WERI-Rb-1 (cell line): ENCODE measurements at regions not wholly inside any gene's neighbourhood (a gene's known extent, or its start where the extent isn't known, plus 50 kb on each side); places are given as distances from the start of the nearest gene placed in this dataset.

Experiments used
- DNase-seq: peaks from one replicate; pipeline ENCODE4 v3.0.0-alpha.2; 2020
- H3K27ac ChIP-seq: fragments of 250-450 bp; sonication (Bioruptor Pico); 2 replicates; pipeline ENCODE4 v1.5.1; 2020; ENCODE audit warnings: mild to moderate bottlenecking, moderate library complexity
- H3K27me3 ChIP-seq: fragments of 250-450 bp; sonication (Bioruptor Pico); 2 replicates; pipeline ENCODE4 v1.5.1; 2021; ENCODE audit warnings: mild to moderate bottlenecking, low read depth, moderate library complexity; ENCODE audit not compliant: insufficient read depth, severe bottlenecking
- H3K36me3 ChIP-seq: fragments of 250-450 bp; sonication (Bioruptor Pico); 2 replicates; pipeline ENCODE4 v1.5.1; 2020; ENCODE audit warnings: mild to moderate bottlenecking, moderate library complexity
- H3K4me3 ChIP-seq: 2 replicates; pipeline ENCODE4 v1.5.1; 2011; ENCODE audit warnings: low read depth, mild to moderate bottlenecking, control low read depth, low read length
- H3K9me3 ChIP-seq: fragments of 250-450 bp; sonication (Bioruptor Pico); 2 replicates; pipeline ENCODE4 v1.5.1; 2021; ENCODE audit warnings: mild to moderate bottlenecking, moderate library complexity; ENCODE audit not compliant: severe bottlenecking
- TF ChIP-seq, protein P1 (sequence below): IDR thresholded peaks from 2 replicates; pipeline ENCODE4 v1.5.1; 2011; ENCODE audit warnings: low read depth, mild to moderate bottlenecking, control low read depth, inconsistent platforms, low read length

DNA sequence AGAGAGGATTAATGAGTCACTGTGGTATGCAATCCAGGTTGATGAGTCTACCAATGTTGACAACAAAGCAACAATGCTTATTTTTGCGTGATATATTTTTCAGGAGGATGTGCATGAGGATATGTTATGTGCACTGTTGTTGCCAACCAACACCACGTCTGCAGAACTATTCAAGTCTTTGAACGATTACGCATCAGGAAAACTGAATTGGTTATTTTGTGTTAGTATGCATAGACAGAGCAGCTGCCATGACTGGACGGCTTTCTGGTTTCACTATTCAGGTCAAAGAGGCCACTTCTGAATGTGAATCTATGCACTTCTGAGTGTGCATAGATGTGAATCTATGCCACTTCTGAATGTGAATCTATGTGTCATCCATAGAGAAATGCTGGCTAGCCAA lies 134.0 kb upstream of the GRIK2 start:
- H3K27ac ChIP-seq, result no peak overlapping the region

DNA sequence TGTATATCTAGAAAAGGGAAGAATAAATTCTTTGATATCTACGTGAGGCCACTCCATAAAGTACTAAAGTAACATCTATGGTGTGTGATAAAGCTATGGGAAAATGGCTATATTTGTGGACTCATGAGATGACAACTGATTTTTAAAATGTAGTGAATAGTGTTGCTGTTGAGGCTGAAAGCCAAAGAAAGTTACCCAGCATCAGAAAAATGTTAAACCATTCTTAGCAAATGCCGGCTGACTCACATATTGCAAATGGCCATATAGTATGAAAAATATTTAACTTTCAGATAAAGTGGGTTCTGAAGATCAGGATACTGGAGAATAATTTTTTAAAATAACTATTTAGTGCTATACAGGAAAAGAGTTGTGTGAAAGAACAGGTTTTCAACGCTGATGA lies 129.9 kb upstream of the GRIK2 start:
- no peaks in the 10 kb centered on the region for H3K36me3 ChIP-seq
- H3K9me3 ChIP-seq, result no peaks in the 10 kb centered on the region
- H3K27me3 ChIP-seq, result no peaks in the 10 kb centered on the region
- H3K4me3 ChIP-seq, result no peak overlapping the region
- no peak for DNase-seq
- TF ChIP-seq, protein P1, sequence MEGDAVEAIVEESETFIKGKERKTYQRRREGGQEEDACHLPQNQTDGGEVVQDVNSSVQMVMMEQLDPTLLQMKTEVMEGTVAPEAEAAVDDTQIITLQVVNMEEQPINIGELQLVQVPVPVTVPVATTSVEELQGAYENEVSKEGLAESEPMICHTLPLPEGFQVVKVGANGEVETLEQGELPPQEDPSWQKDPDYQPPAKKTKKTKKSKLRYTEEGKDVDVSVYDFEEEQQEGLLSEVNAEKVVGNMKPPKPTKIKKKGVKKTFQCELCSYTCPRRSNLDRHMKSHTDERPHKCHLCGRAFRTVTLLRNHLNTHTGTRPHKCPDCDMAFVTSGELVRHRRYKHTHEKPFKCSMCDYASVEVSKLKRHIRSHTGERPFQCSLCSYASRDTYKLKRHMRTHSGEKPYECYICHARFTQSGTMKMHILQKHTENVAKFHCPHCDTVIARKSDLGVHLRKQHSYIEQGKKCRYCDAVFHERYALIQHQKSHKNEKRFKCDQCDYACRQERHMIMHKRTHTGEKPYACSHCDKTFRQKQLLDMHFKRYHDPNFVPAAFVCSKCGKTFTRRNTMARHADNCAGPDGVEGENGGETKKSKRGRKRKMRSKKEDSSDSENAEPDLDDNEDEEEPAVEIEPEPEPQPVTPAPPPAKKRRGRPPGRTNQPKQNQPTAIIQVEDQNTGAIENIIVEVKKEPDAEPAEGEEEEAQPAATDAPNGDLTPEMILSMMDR, result no peak
- no peak overlapping the region for H3K27ac ChIP-seq

More for the DNA sequence above, 134.0 kb upstream of the GRIK2 start:
- no peak for DNase-seq
- TF ChIP-seq, protein P1, result no peak
- H3K27me3 ChIP-seq, result no peaks in the 10 kb centered on the region
- H3K9me3 ChIP-seq, result no peaks in the 10 kb centered on the region
- no peaks in the 10 kb centered on the region for H3K36me3 ChIP-seq
- H3K4me3 ChIP-seq, result no peak overlapping the region

DNA sequence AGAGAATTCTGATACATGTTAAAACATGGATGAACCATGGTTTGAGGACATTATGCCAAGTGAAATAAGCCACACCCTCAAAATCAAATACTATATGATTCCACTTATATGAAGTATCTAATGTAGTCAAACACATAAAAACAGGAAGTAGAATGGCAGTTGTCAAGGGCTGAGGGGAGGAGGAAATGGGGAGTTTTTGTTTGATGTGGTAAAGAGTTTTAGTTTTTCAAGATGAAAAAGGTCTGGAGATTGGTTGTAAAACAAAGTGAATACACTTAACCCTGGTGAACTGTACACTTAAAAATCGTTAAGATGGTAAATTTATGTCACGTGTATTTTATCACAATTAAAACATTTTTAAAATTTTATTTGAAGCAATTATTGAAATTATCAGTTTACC lies 127.4 kb upstream of the GRIK2 start:
- Histone ChIP-seq H3K27me3 (no peaks in the 10 kb centered on the region), H3K36me3 (no peaks in the 10 kb centered on the region), H3K27ac (no peak overlapping the region), H3K9me3 (no peaks in the 10 kb centered on the region), H3K4me3 (no peak overlapping the region)
- no peak for DNase-seq
- TF ChIP-seq, protein P1, result no peak

DNA sequence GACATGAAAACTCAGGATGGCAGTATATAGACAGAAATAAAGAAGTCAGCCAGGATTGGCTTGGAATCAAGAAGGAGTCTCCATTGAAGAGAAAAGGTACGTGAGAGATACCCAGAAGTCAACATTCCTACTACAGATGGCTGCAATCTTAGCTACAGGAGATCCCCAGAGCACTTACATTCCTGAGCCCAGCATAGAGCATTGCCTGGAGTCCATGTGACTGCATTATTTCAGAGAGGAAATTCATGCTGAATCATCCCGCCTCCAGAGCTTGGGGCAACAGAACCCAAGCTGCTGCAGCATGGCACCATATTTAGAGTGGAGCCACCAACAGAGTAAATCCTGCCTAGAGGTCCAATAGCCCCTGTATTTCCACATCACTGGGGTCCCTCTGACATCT lies 125.0 kb upstream of the GRIK2 start:
- Histone ChIP-seq H3K27me3 (no peaks in the 10 kb centered on the region), H3K27ac (no peak overlapping the region), H3K36me3 (no peaks in the 10 kb centered on the region), H3K4me3 (no peak overlapping the region), H3K9me3 (no peaks in the 10 kb centered on the region)
- TF ChIP-seq, protein P1, result no peak
- no peak for DNase-seq

GRCh38 chr6:101275251-101275650 lies 118.3 kb upstream of the GRIK2 start:
- Histone ChIP-seq H3K27me3 (no peaks in the 10 kb centered on the region), H3K9me3 (no peaks in the 10 kb centered on the region), H3K36me3 (no peaks in the 10 kb centered on the region), H3K4me3 (no peak overlapping the region), H3K27ac (no peak overlapping the region)
- DNase-seq, result no peak
- TF ChIP-seq, protein P1, result no peak

DNA sequence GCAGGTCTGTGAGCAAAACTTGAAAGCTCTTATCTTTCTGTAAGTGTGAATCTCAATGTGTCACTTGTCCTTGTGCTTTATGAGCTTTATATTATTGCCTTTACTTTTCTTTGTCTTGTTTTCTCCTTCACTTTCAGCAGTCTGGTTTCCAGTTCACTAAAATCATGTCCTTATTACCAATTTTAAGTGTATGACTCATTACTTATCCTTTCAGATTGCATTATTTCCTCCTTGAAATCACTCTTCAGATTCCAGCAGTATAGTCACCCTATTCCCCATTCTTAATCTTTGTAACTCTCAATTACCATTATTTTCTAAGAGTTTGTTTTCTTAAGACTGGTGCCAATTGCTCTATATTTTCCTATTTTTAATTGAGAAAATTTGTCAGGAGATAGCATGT lies 117.4 kb upstream of the GRIK2 start:
- TF ChIP-seq, protein P1, result no peak
- Histone ChIP-seq H3K27ac (no peak overlapping the region), H3K27me3 (no peaks in the 10 kb centered on the region), H3K4me3 (no peak overlapping the region), H3K9me3 (no peaks in the 10 kb centered on the region), H3K36me3 (no peaks in the 10 kb centered on the region)
- DNase-seq, result no peak
